ENCODE measurements at regions not wholly inside any gene's neighbourhood (a gene's known extent, or its start where the extent isn't known, plus 50 kb on each side); places are given as distances from the start of the nearest gene placed in this dataset.

DNA sequence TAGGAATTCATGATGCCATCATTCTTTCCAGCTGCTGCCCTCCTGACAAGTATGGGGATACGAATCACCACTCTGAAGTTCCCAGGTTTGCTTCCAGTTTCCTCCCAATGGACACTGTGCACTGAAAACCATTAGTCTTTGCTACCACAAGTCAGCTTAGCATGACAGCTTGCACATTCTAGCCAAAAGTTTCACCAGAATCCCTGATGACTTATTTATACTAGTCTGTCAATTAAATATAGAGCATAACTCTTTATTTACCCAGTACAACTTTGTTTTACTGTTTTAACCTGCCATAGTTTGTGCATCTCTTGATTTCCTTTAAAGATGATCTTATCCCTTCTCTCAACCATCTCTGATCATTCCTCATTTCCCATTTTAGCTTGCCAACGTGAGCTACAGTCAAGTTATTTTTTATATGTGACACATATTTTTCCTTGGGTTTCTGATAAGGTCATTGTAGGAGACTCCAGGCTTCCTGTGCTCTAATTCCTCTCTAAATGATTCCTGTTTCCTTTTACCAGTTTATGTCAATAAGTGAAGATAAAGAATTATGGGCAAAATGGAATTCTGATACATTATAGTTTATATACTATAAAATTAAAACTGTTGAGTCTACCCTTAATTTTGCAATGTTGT, 167.5 kb upstream of the MEOX2 start:
- H3K36me3 ChIP-seq (ENCODE audit: control insufficient read depth, insufficient read depth, low read length), result no peaks in the 10 kb centered on the region
- TF ChIP-seq SNIP1 (IDR thresholded peaks at IDR 0.05; ENCODE audit: low read depth) (no peak), ZNF134 (CRISPR knock-in tag; conservative IDR thresholded peaks at IDR 0.05) (no peak), BCOR (IDR thresholded peaks at IDR 0.05) (no peak), ZNF121 (CRISPR knock-in tag; conservative IDR thresholded peaks at IDR 0.05) (no peak), LEF1 (IDR thresholded peaks at IDR 0.05) (no peak), HEY1 (CRISPR knock-in tag; IDR thresholded peaks at IDR 0.05; ENCODE audit: borderline replicate concordance) (no peak)
- H3K9me3 ChIP-seq (replicated peaks; ENCODE audit: control insufficient read depth, insufficient read depth, low read depth, low read length), result 0 out of 2 replicates have a peak, but pooled peaks cover 4% of the 10 kb centered on the region
- H3K4me3 ChIP-seq, result no peak overlapping the region
- WGBS (ENCODE audit: insufficient coverage, low coverage, missing lambda C conversion rate), result 0% methylated on average over 2 of the region's 2 CpGs
- H3K9ac ChIP-seq (ENCODE audit: insufficient read depth in 1 of 2, low read depth in 2 of 2, low read length in 2 of 2), result no peak overlapping the region
- no peak overlapping the region for H3K4me2 ChIP-seq (ENCODE audit: insufficient read depth, low read length)
- no peaks in the 10 kb centered on the region for H3K9me1 ChIP-seq (ENCODE audit: control insufficient read depth, insufficient read depth, low read length)
- ChIA-PET POLR2A (no interaction called here), CTCF (ENCODE audit: low intra/inter-chr PET ratio) (no interaction called here)
- in situ Hi-C loops (cut with MboI) (no loop called here), intact Hi-C loops (cut with micrococcal nuclease) (no loop called here)
- ATAC-seq (no peak), FAIRE-seq (no peak), DNase-seq (ENCODE audit: extremely low read depth in 1 of 4, low spot score in 3 of 4) (no peak)
- no peaks in the 10 kb centered on the region for H3K27me3 ChIP-seq (ENCODE audit: control insufficient read depth in 2 of 2, insufficient read depth in 2 of 2, low read length in 2 of 2)
- no peaks in the 10 kb centered on the region for H4K20me1 ChIP-seq (replicated peaks; ENCODE audit: control insufficient read depth, insufficient read depth, low read length)
- H3K27ac ChIP-seq (ENCODE audit: extremely low read depth, low read depth, low read length), result no peak overlapping the region
- no peaks in the 10 kb centered on the region for H3K4me1 ChIP-seq (replicated peaks in 1 of 2; ENCODE audit: control insufficient read depth in 2 of 2, insufficient read depth in 2 of 2, low read length in 2 of 2)
- no peak overlapping the region for H2AFZ ChIP-seq (ENCODE audit: low read depth, low read length)
- no peaks in the 10 kb centered on the region for H3K79me2 ChIP-seq (ENCODE audit: control insufficient read depth, insufficient read depth, low read length)
- BruUV-seq (replicated peaks), result no TSS peak

DNA sequence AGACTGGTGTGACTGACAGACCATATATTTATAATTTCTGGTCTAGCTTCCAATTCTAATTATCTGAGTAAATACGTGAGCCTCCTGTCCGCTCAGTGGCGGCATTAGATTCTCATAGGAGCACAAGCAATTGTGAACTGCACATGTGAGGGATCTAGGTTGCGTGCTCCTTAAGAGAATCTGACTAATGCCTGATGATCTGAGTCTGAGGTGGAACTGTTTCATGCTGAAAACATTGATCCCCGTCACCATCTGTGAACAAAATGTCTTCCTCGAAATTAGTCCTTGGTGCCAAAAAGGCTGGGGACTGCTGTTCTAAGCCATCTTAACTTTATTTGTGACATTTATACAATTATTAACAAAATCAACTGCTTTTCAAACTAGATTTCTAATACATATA, 164.7 kb upstream of the MEOX2 start:
- no TSS peak for BruUV-seq (replicated peaks)
- ChIA-PET CTCF (ENCODE audit: low intra/inter-chr PET ratio) (no interaction called here), POLR2A (no interaction called here)
- H3K9me1 ChIP-seq (ENCODE audit: control insufficient read depth, insufficient read depth, low read length), result no peaks in the 10 kb centered on the region
- H3K27me3 ChIP-seq (ENCODE audit: control insufficient read depth in 2 of 2, insufficient read depth in 2 of 2, low read length in 2 of 2), result no peaks in the 10 kb centered on the region
- 0 out of 2 replicates have a peak, but pooled peaks cover 4% of the 10 kb centered on the region for H3K9me3 ChIP-seq (replicated peaks; ENCODE audit: control insufficient read depth, insufficient read depth, low read depth, low read length)
- H3K4me1 ChIP-seq (replicated peaks in 1 of 2; ENCODE audit: control insufficient read depth in 2 of 2, insufficient read depth in 2 of 2, low read length in 2 of 2), result no peaks in the 10 kb centered on the region
- in situ Hi-C loops (cut with MboI), result no loop called here
- no peak overlapping the region for H3K4me3 ChIP-seq
- H2AFZ ChIP-seq (ENCODE audit: low read depth, low read length), result no peak overlapping the region
- WGBS (ENCODE audit: insufficient coverage, low coverage, missing lambda C conversion rate), result 0% methylated on average over 6 of the region's 6 CpGs
- H3K27ac ChIP-seq (ENCODE audit: extremely low read depth, low read depth, low read length), result no peak overlapping the region
- no peaks in the 10 kb centered on the region for H4K20me1 ChIP-seq (replicated peaks; ENCODE audit: control insufficient read depth, insufficient read depth, low read length)
- H3K79me2 ChIP-seq (ENCODE audit: control insufficient read depth, insufficient read depth, low read length), result no peaks in the 10 kb centered on the region
- no peak overlapping the region for H3K4me2 ChIP-seq (ENCODE audit: insufficient read depth, low read length)
- intact Hi-C loops (cut with micrococcal nuclease), result no loop called here
- DNase-seq (ENCODE audit: extremely low read depth in 1 of 4, low spot score in 3 of 4), result no peak
- no peak overlapping the region for H3K9ac ChIP-seq (ENCODE audit: insufficient read depth in 1 of 2, low read depth in 2 of 2, low read length in 2 of 2)
- H3K36me3 ChIP-seq (ENCODE audit: control insufficient read depth, insufficient read depth, low read length), result no peaks in the 10 kb centered on the region
- no peak for FAIRE-seq
- no peak for ATAC-seq
- TF ChIP-seq, protein P1, sequence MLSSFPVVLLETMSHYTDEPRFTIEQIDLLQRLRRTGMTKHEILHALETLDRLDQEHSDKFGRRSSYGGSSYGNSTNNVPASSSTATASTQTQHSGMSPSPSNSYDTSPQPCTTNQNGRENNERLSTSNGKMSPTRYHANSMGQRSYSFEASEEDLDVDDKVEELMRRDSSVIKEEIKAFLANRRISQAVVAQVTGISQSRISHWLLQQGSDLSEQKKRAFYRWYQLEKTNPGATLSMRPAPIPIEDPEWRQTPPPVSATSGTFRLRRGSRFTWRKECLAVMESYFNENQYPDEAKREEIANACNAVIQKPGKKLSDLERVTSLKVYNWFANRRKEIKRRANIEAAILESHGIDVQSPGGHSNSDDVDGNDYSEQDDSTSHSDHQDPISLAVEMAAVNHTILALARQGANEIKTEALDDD (IDR thresholded peaks at IDR 0.05), result no peak
- TF ChIP-seq SOX6 (IDR thresholded peaks at IDR 0.05) (no peak), TEAD1 (CRISPR knock-in tag; IDR thresholded peaks at IDR 0.05) (no peak), MYNN (IDR thresholded peaks at IDR 0.05) (no peak), MYNN (CRISPR knock-in tag; IDR thresholded peaks at IDR 0.05) (no peak), EHMT2 (IDR thresholded peaks at IDR 0.05) (no peak), ZNF41 (CRISPR knock-in tag; conservative IDR thresholded peaks at IDR 0.05) (no peak)
